22Rv1 (cell line): ENCODE measurements at regions not wholly inside any gene's neighbourhood (a gene's known extent, or its start where the extent isn't known, plus 50 kb on each side); places are given as distances from the start of the nearest gene placed in this dataset.

Experiments used
- CTCF ChIP-seq: fragments of 450-650 bp; IDR thresholded peaks from 2 replicates; pipeline ENCODE4 v1.5.1; 2017; ENCODE audit warnings: mild to moderate bottlenecking
- ZFX ChIP-seq: fragments of 450-650 bp; IDR thresholded peaks from 2 replicates; pipeline ENCODE4 v1.6.1; 2017; ENCODE audit warnings: antibody characterized with exemption, borderline replicate concordance

- TF ChIP-seq CTCF (no peak), ZFX (no peak)
Observed at GRCh38 chr6:4379958-4380357, 244.6 kb upstream of the ECI2 start.
